GM12878 (cell line): ENCODE measurements at regions not wholly inside any gene's neighbourhood (a gene's known extent, or its start where the extent isn't known, plus 50 kb on each side); places are given as distances from the start of the nearest gene placed in this dataset.
A peak's percentile ranks its signal among the peaks of the same experiment; 100 is the strongest.

Experiments
- ATAC-seq: fragments of 200-7000 bp; cut with Tn5 transposase; 3 replicates; pipeline ENCODE4 v1.9.1; 2020; ENCODE audit warnings: mild to moderate bottlenecking, moderate library complexity
- BruUV-seq: library from RNA; stranded (reverse); fragments of 400-500 nt; replicated peaks from 2 replicates; lab custom pipeline; 2021; lab: Mats Ljungman, UMichigan
- CTCF ChIA-PET: fragments of 300-600 bp; sonication (Branson Sonifier 250); formaldehyde crosslinking; extraction: SDS; loops from one replicate; lab custom pipeline; 2021; ENCODE audit warnings: inconsistent platforms; lab: Yijun Ruan, JAX
- POLR2A ChIA-PET: fragments of 350-600 bp; formaldehyde crosslinking; extraction: SDS; loops from one replicate; lab custom pipeline; 2021; ENCODE audit warnings: inconsistent platforms; lab: Charles Lee
- RAD21 ChIA-PET: fragments of 300-600 bp; sonication (Branson Sonifier 250); formaldehyde crosslinking; loops from one replicate; lab custom pipeline; 2023; ENCODE audit warnings: antibody characterized with exemption; ENCODE audit not compliant: unreplicated experiment; lab: Charles Lee
- SMC1A ChIA-PET: fragments of 300-600 bp; sonication (Branson Sonifier 250); formaldehyde crosslinking; loops from one replicate; lab custom pipeline; 2023; ENCODE audit not compliant: unreplicated experiment, uncharacterized antibody; lab: Charles Lee
- DNase-seq: peaks from one replicate; pipeline ENCODE4 v3.0.0-alpha.2; 2011; ENCODE audit warnings: low read depth, low spot score
- FAIRE-seq: peaks from 3 replicates; lab custom pipeline; 2011; peaks lifted over from hg19 to GRCh38; lab: Jason Lieb, UNC
- H2AFZ ChIP-seq: 2 replicates; pipeline ENCODE4 v1.6.0; 2011; ENCODE audit warnings: low read depth, low read length, control low read depth; ENCODE audit not compliant: control insufficient read depth
- H3K27ac ChIP-seq: 2 replicates; pipeline ENCODE4 v1.5.1; 2011; ENCODE audit warnings: control low read depth; ENCODE audit not compliant: control insufficient read depth, insufficient read depth
- H3K27me3 ChIP-seq, 2 experiments: replicated peaks in 1 of 2; 2 replicates each; pipeline versions ENCODE4 v1.6.0 to v1.6.1; 2011; ENCODE audit warnings: low read length in 1 of 2; ENCODE audit not compliant: control insufficient read depth in 2 of 2, insufficient read depth in 2 of 2
- H3K36me3 ChIP-seq, 2 experiments: 2 replicates each; pipeline ENCODE4 v1.5.1; 2011; ENCODE audit warnings: low read length in 1 of 2; ENCODE audit not compliant: control insufficient read depth in 2 of 2, insufficient read depth in 2 of 2
- H3K4me1 ChIP-seq: 2 replicates; pipeline ENCODE4 v1.6.1; 2011; ENCODE audit warnings: mild to moderate bottlenecking, low read length, moderate library complexity, mixed read lengths; ENCODE audit not compliant: control insufficient read depth, insufficient read depth
- H3K4me2 ChIP-seq: 2 replicates; pipeline ENCODE4 v1.6.0; 2011; ENCODE audit warnings: control low read depth; ENCODE audit not compliant: control insufficient read depth, insufficient read depth
- H3K4me3 ChIP-seq: fragments of 200-600 bp; sonication (generic); 2 replicates; pipeline ENCODE4 v1.5.1; 2016
- H3K79me2 ChIP-seq: 2 replicates; pipeline ENCODE4 v1.6.0; 2011; ENCODE audit warnings: low read length; ENCODE audit not compliant: control insufficient read depth, insufficient read depth
- H3K9ac ChIP-seq: 2 replicates; pipeline ENCODE4 v1.8.0; 2011; ENCODE audit warnings: low read length, control low read depth, mixed read lengths; ENCODE audit not compliant: control insufficient read depth, insufficient read depth
- H3K9me3 ChIP-seq: replicated peaks from 3 replicates; pipeline ENCODE4 v1.5.1; 2011; ENCODE audit warnings: mild to moderate bottlenecking, low read length; ENCODE audit not compliant: control insufficient read depth, insufficient read depth
- H4K20me1 ChIP-seq: 2 replicates; pipeline ENCODE4 v1.6.0; 2011; ENCODE audit not compliant: control insufficient read depth, insufficient read depth
- BHLHE40 ChIP-seq, 2 experiments: fragments of 450-650 bp in 1 of 2; IDR thresholded peaks; 2 replicates each; pipeline ENCODE4 v1.6.1; 2011 to 2017; ENCODE audit warnings: low read depth in 2 of 2, borderline replicate concordance in 1 of 2, improper control_type of control experiment in 1 of 2, low read length in 1 of 2, mild to moderate bottlenecking in 1 of 2
- EP300 ChIP-seq, 2 experiments: fragments of 150-350 bp in 1 of 2; IDR thresholded peaks; 2 replicates each; pipeline ENCODE4 v1.6.1; 2011 to 2012; ENCODE audit warnings: low read depth in 2 of 2, low read length in 2 of 2, borderline replicate concordance in 1 of 2, improper control_type of control experiment in 1 of 2, inconsistent platforms in 1 of 2; ENCODE audit not compliant: control insufficient read depth in 1 of 2
- ESRRA ChIP-seq: IDR thresholded peaks from 2 replicates; pipeline ENCODE4 v1.6.1; 2012; ENCODE audit warnings: mild to moderate bottlenecking, low read length, improper control_type of control experiment
- FOXK2 ChIP-seq: fragments of 450-650 bp; IDR thresholded peaks from 2 replicates; pipeline ENCODE4 v1.6.1; 2017; ENCODE audit warnings: mild to moderate bottlenecking, moderate library complexity
- IKZF2 ChIP-seq, 2 experiments: fragments of 450-650 bp; IDR thresholded peaks; 2 replicates each; pipeline ENCODE4 v1.6.1; 2017; ENCODE audit warnings: mild to moderate bottlenecking in 2 of 2, moderate library complexity in 2 of 2
- MTA2 ChIP-seq: fragments of 450-650 bp; IDR thresholded peaks from 2 replicates; pipeline ENCODE4 v1.6.1; 2016; ENCODE audit warnings: low read depth, mild to moderate bottlenecking, moderate library complexity
- NFYA ChIP-seq: IDR thresholded peaks from 2 replicates; pipeline ENCODE4 v1.6.1; 2011; ENCODE audit warnings: low read depth, mild to moderate bottlenecking, low read length, improper control_type of control experiment, borderline replicate concordance
- PAX5 ChIP-seq: IDR thresholded peaks from 2 replicates; pipeline ENCODE4 v1.6.1; 2011; ENCODE audit warnings: low read depth, low read length, borderline replicate concordance
- RELA ChIP-seq: fragments of 450-650 bp; IDR thresholded peaks from 2 replicates; pipeline ENCODE4 v1.8.0; 2014; ENCODE audit warnings: borderline replicate concordance; ENCODE audit not compliant: partially characterized antibody
- RUNX3 ChIP-seq: IDR thresholded peaks from 2 replicates; pipeline ENCODE4 v1.6.1; 2012; ENCODE audit warnings: low read length, inconsistent platforms
- SPI1 ChIP-seq: IDR thresholded peaks from 2 replicates; pipeline ENCODE4 v1.6.1; 2011; ENCODE audit warnings: low read depth, mild to moderate bottlenecking, low read length, moderate library complexity, borderline replicate concordance; ENCODE audit not compliant: insufficient read depth
- SUZ12 ChIP-seq: fragments of 200-600 bp; sonication (generic); IDR thresholded peaks from one replicate; pipeline ENCODE4 v1.6.1; 2018; ENCODE audit warnings: antibody characterized with exemption, mild to moderate bottlenecking; ENCODE audit not compliant: unreplicated experiment
- TBL1XR1 ChIP-seq: IDR thresholded peaks from 2 replicates; pipeline ENCODE4 v1.6.1; 2012; ENCODE audit warnings: low read depth, low read length, improper control_type of control experiment
- TCF12 ChIP-seq: IDR thresholded peaks from 2 replicates; pipeline ENCODE4 v1.6.1; 2011; ENCODE audit warnings: low read depth, mild to moderate bottlenecking, low read length
- YY1 ChIP-seq: IDR thresholded peaks from 2 replicates; pipeline ENCODE4 v1.6.1; 2011; ENCODE audit warnings: low read depth, mild to moderate bottlenecking, low read length
- WGBS: methylation state at CpG from one replicate; pipeline ENCODE4 v1.1.6; 2016; ENCODE audit warnings: low lambda C conversion rate; ENCODE audit not compliant: insufficient replicate concordance, insufficient coverage; ENCODE audit errors: missing lambda C conversion rate; 5-methylcytosine and 5-hydroxymethylcytosine counted together
- in situ Hi-C: fragments of 300-500 bp; cut with MboI; formaldehyde crosslinking; loops from 9 replicates; pipeline ENCODE4 v1.14.3; 2018; ENCODE audit warnings: mixed read lengths
- intact Hi-C: fragments of 100-400 bp; cut with micrococcal nuclease; formaldehyde crosslinking; loops from one replicate; pipeline ENCODE4 v1.14.2; 2022; ENCODE audit not compliant: unreplicated experiment

DNA sequence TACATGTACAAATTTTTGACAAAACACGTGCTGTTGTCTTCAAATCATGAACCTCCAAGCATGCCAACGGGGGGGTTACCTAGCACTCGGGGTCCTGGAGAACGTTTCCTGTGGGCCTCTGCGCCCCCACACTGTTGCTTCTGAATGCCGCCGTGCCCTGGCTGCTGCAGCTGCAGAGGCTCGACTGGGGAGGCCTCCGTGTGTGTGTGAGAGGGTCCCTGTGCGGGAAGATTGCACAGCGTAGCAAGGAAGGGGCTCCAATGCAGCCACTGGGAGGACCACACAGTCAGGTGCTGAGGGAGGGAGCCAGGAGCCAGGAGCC lies 1322.2 kb downstream of the TBC1D22A start:
- SMC1A ChIA-PET, result no interaction called here
- Histone ChIP-seq H3K9me3 (no peaks in the 10 kb centered on the region), H3K4me2 (peak overlapping the region; percentile 77), H3K27ac (0 out of 2 replicates have a peak overlapping the region, but pooled peaks have one; percentile 18), H4K20me1 (no peaks in the 10 kb centered on the region), H3K4me3 (no peak overlapping the region), H2AFZ (no peak overlapping the region), H3K36me3 (no peaks in the 10 kb centered on the region), H3K79me2 (no peaks in the 10 kb centered on the region)
- CTCF ChIA-PET, result interaction anchor here (0.6 to 1.6 kb wide), 2 partner anchors 10 to 1522 kb away, joined by 3 to 4 read pairs; no protein-coding TSS in a partner anchor
- BruUV-seq, result no TSS peak
- ATAC-seq (no peak), DNase-seq (no peak)
- 38% methylated on average over 11 of the region's 11 CpGs for whole genome bisulfite sequencing
- intact Hi-C loops (no loop called here), in situ Hi-C loops (loop anchor here (25.0 kb wide), 1 partner anchor 1322 kb away; the partner anchor contains the start of gene TBC1D22A)
- RAD21 ChIA-PET, result no interaction called here
- TF ChIP-seq ESRRA (no peak), NFYA (no peak), SUZ12 (no peak), FOXK2 (no peak)
- TF ChIP-seq, all 136 proteins: peak for 0
- H3K27me3 ChIP-seq, result no peaks in the 10 kb centered on the region
- no peak for FAIRE-seq
- POLR2A ChIA-PET, result no interaction called here
- peaks cover 20% of the 10 kb centered on the region for H3K4me1 ChIP-seq
- no peak overlapping the region for H3K9ac ChIP-seq

DNA sequence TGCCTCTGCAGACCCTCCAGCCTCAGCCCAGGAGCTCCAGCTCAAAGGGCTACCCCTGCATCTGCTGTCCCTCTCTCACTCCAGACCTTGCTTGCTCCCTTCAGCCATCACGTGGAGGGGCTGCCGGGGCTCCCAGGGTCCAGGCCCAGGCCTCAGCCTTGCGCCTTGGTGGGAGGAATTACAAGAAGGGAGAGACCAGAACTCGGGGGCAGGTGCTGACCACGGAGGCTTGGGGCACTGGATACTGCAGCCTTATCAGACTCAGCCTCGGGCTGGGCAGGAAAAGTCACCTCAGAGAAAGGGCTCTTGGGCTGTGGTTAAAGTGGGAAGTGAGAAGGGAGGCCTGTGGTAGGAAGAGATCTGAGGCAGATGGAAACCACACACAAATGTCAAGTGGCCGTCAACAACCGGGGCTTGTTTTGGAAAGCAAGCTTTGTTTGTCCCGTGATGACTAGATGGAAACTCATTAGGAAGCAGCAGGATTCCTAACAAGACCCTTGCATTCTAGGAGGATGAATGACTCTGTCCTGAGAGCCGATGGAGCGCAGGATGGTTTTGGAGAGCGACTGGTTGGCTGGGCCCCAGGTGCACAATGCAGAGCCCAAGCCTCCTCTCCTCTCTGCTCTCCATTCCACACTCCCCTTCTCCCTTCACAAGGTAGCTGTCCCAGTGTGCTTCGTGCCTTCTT lies 1321.7 kb downstream of the TBC1D22A start:
- POLR2A ChIA-PET, result no interaction called here
- DNase-seq, result peak; percentile 53
- RAD21 ChIA-PET, result no interaction called here
- Histone ChIP-seq H3K79me2 (no peaks in the 10 kb centered on the region), H3K4me3 (no peak overlapping the region), H3K9me3 (no peaks in the 10 kb centered on the region), H4K20me1 (no peaks in the 10 kb centered on the region), H3K36me3 (no peaks in the 10 kb centered on the region), H3K4me1 (peaks cover 20% of the 10 kb centered on the region), H3K27me3 (no peaks in the 10 kb centered on the region), H3K9ac (no peak overlapping the region; the same call in 1 of the 2 replicates), H3K4me2 (peak overlapping the region; percentile 77), H3K27ac (0 out of 2 replicates have a peak overlapping the region, but pooled peaks have one; percentile 37), H2AFZ (no peak overlapping the region)
- in situ Hi-C loops, result loop anchor here (25.0 kb wide), 1 partner anchor 1322 kb away; the partner anchor contains the start of gene TBC1D22A
- WGBS, result 23% methylated on average over 13 of the region's 13 CpGs
- BruUV-seq, result no TSS peak
- peak; percentile 88 for ATAC-seq
- peak; percentile 93 for FAIRE-seq
- intact Hi-C loops, result no loop called here
- CTCF ChIA-PET, result interaction anchor here (0.6 to 1.6 kb wide), 2 partner anchors 11 to 1521 kb away, joined by 3 to 4 read pairs; no protein-coding TSS in a partner anchor
- SMC1A ChIA-PET, result interaction anchor here (1.1 kb wide), 1 partner anchor 8 kb away, joined by 4 read pairs; no protein-coding TSS in a partner anchor
- no peak for TF ChIP-seq RELA
- TF ChIP-seq RUNX3, result peak; percentile 93
- peak; percentile 31; the same call in 1 of the 2 replicates for TF ChIP-seq MTA2
- TF ChIP-seq BHLHE40 (IDR thresholded peaks at IDR 0.05; ENCODE audit: borderline replicate concordance in 1 of 2, low read depth in 2 of 2, low read length in 1 of 2), result peak; percentile 52 to 67
- peak; percentile 70 for TF ChIP-seq SPI1
- peak; percentile 57 to 61; a peak in 2 of 4 replicates for TF ChIP-seq IKZF2 (IDR thresholded peaks at IDR 0.05)
- TF ChIP-seq TBL1XR1, result 0 out of 2 replicates have a peak, but pooled peaks have one; percentile 52
- peak in 1 of 2 experiments; percentile 59; a peak in 1 of 4 replicates for TF ChIP-seq EP300 (IDR thresholded peaks at IDR 0.05; ENCODE audit: borderline replicate concordance in 1 of 2, control insufficient read depth in 1 of 2, low read depth in 2 of 2, low read length in 2 of 2)
- no peak for TF ChIP-seq YY1
- peak; percentile 52; the same call in 1 of the 2 replicates for TF ChIP-seq PAX5
- TF ChIP-seq TCF12, result peak; percentile 37; the same call in 1 of the 2 replicates
